ENCODE measurements at regions not wholly inside any gene's neighbourhood (a gene's known extent, or its start where the extent isn't known, plus 50 kb on each side); places are given as distances from the start of the nearest gene placed in this dataset.

DNA sequence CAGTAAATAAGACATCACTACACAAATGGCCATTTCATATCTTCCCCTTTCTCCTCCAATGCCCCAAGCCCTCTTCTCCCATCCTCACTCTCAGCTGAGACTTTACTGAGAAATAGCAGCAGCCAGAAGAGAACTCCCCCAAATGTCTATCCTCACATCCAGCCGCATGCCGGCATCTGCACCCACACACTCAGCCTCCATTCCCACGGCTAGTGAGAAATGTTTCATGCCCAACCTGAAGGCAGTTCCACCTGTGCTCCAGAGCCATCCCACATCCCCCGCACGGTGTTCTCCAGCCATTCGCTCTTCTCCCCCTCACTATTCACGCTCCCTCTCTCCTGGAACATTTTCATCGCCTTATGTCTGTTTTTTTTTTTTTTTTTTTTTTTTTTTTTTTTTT lies 208.7 kb upstream of the DIO3 start:
- H3K9ac ChIP-seq (ENCODE audit: low read depth, low read length), result no peak overlapping the region
- H2AFZ ChIP-seq (ENCODE audit: low read depth, low read length), result no peak overlapping the region
- DNase-seq, result no peak
- H3K27me3 ChIP-seq (ENCODE audit: insufficient read depth, low read length, poor library complexity), result no peaks in the 10 kb centered on the region
- no peak overlapping the region for H3K4me2 ChIP-seq (ENCODE audit: insufficient read depth, low read length)
- H3K4me3 ChIP-seq (ENCODE audit: low read depth in 1 of 2, low read length in 2 of 2), result no peak overlapping the region
- peaks cover 17% of the 10 kb centered on the region for H3K9me3 ChIP-seq (ENCODE audit: insufficient read depth, low read length, severe bottlenecking)
- TF ChIP-seq EZH2 (IDR thresholded peaks at IDR 0.05; ENCODE audit: borderline replicate concordance, low read depth, low read length, severe bottlenecking), result no peak
- TF ChIP-seq, protein P1, sequence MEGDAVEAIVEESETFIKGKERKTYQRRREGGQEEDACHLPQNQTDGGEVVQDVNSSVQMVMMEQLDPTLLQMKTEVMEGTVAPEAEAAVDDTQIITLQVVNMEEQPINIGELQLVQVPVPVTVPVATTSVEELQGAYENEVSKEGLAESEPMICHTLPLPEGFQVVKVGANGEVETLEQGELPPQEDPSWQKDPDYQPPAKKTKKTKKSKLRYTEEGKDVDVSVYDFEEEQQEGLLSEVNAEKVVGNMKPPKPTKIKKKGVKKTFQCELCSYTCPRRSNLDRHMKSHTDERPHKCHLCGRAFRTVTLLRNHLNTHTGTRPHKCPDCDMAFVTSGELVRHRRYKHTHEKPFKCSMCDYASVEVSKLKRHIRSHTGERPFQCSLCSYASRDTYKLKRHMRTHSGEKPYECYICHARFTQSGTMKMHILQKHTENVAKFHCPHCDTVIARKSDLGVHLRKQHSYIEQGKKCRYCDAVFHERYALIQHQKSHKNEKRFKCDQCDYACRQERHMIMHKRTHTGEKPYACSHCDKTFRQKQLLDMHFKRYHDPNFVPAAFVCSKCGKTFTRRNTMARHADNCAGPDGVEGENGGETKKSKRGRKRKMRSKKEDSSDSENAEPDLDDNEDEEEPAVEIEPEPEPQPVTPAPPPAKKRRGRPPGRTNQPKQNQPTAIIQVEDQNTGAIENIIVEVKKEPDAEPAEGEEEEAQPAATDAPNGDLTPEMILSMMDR (IDR thresholded peaks at IDR 0.05; ENCODE audit: borderline replicate concordance, extremely low read depth, low read length, poor library complexity, severe bottlenecking), result no peak
- no peaks in the 10 kb centered on the region for H3K4me1 ChIP-seq (ENCODE audit: insufficient read depth, low read length)
- no peaks in the 10 kb centered on the region for H3K36me3 ChIP-seq (ENCODE audit: insufficient read depth, low read length)
- no peaks in the 10 kb centered on the region for H3K79me2 ChIP-seq (ENCODE audit: insufficient read depth, low read length)
- H3K27ac ChIP-seq (ENCODE audit: low read length), result no peak overlapping the region
- no peak for ATAC-seq (ENCODE audit: insufficient read depth, low read depth)
- H4K20me1 ChIP-seq (ENCODE audit: insufficient read depth, low read length), result no peaks in the 10 kb centered on the region

DNA sequence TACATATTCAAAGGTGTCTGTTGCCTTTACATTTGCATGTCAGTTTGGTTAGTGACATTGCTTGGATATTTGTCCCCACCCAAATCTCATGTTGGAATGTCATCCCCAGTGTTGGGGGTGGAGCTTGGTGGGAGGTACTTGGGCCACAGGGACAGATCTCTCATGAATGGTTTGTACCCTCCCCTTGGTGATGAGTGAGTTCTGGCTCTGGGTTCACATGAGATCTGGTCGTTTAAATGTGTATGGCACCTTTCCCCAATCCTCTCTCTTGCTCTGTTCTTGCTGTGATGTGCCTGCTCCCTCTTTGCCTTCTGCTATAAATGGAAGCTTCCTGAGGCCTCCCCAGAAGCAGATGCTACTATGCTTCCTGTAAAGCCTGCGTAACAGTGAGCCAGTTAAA lies 207.9 kb upstream of the DIO3 start:
- Histone ChIP-seq H3K36me3 (ENCODE audit: insufficient read depth, low read length) (no peaks in the 10 kb centered on the region), H3K9me3 (ENCODE audit: insufficient read depth, low read length, severe bottlenecking) (peaks cover 13% of the 10 kb centered on the region), H3K4me1 (ENCODE audit: insufficient read depth, low read length) (no peaks in the 10 kb centered on the region), H3K27me3 (ENCODE audit: insufficient read depth, low read length, poor library complexity) (no peaks in the 10 kb centered on the region), H3K27ac (ENCODE audit: low read length) (no peak overlapping the region), H3K4me2 (ENCODE audit: insufficient read depth, low read length) (no peak overlapping the region), H3K9ac (ENCODE audit: low read depth, low read length) (no peak overlapping the region), H3K79me2 (ENCODE audit: insufficient read depth, low read length) (no peaks in the 10 kb centered on the region), H3K4me3 (ENCODE audit: low read depth in 1 of 2, low read length in 2 of 2) (no peak overlapping the region), H2AFZ (ENCODE audit: low read depth, low read length) (no peak overlapping the region), H4K20me1 (ENCODE audit: insufficient read depth, low read length) (no peaks in the 10 kb centered on the region)
- ATAC-seq (ENCODE audit: insufficient read depth, low read depth), result no peak
- TF ChIP-seq, protein P1 (IDR thresholded peaks at IDR 0.05; ENCODE audit: borderline replicate concordance, extremely low read depth, low read length, poor library complexity, severe bottlenecking), result no peak
- no peak for TF ChIP-seq EZH2 (IDR thresholded peaks at IDR 0.05; ENCODE audit: borderline replicate concordance, low read depth, low read length, severe bottlenecking)
- no peak for DNase-seq

DNA sequence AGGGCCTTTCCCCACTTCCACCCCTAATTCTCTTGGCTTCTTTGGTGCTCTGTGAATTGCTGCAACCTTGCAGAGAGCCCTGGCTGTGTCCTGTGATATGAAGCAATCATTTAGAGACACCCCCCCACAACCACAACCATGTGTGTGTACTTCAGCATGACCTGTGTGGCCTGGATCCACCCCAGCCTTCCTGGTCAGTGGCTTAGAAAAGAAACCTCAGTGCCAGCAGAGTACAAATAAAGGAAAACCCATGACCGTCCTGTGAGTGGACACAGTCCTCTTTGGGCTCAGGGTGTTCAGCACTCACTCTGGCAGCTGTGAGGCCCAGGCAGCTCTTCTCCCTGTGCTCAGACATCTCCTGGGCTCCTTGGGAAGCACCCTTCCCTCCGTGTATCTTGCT lies 206.6 kb upstream of the DIO3 start:
- Histone ChIP-seq H3K27ac (ENCODE audit: low read length) (no peak overlapping the region), H3K27me3 (ENCODE audit: insufficient read depth, low read length, poor library complexity) (no peaks in the 10 kb centered on the region), H3K9me3 (ENCODE audit: insufficient read depth, low read length, severe bottlenecking) (peaks cover 4% of the 10 kb centered on the region), H2AFZ (ENCODE audit: low read depth, low read length) (no peak overlapping the region), H4K20me1 (ENCODE audit: insufficient read depth, low read length) (no peaks in the 10 kb centered on the region), H3K4me2 (ENCODE audit: insufficient read depth, low read length) (no peak overlapping the region), H3K9ac (ENCODE audit: low read depth, low read length) (no peak overlapping the region), H3K36me3 (ENCODE audit: insufficient read depth, low read length) (no peaks in the 10 kb centered on the region), H3K4me1 (ENCODE audit: insufficient read depth, low read length) (no peaks in the 10 kb centered on the region), H3K79me2 (ENCODE audit: insufficient read depth, low read length) (no peaks in the 10 kb centered on the region), H3K4me3 (ENCODE audit: low read depth in 1 of 2, low read length in 2 of 2) (no peak overlapping the region)
- TF ChIP-seq, protein P1 (IDR thresholded peaks at IDR 0.05; ENCODE audit: borderline replicate concordance, extremely low read depth, low read length, poor library complexity, severe bottlenecking), result no peak
- TF ChIP-seq EZH2 (IDR thresholded peaks at IDR 0.05; ENCODE audit: borderline replicate concordance, low read depth, low read length, severe bottlenecking), result no peak
- no peak for DNase-seq
- no peak for ATAC-seq (ENCODE audit: insufficient read depth, low read depth)

DNA sequence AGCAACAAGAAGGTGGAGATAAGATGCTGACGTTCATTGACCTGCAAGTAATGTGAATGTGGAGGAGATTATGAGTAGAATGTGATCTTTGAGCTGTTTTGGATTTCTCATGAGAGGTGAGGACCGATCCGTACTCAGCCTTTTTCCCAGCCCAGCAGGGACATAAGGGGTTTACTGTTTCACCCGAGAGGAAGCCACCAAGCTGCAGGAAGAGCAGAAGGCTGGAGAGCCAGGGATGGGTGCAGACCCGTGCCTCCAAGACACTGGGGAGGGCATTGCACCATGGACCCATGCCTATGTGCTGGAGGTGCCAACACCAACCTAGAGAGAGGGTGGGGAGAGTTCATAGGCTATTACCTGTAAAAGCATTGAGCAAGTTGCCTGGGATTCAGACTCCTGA lies 206.0 kb upstream of the DIO3 start:
- no peaks in the 10 kb centered on the region for H3K36me3 ChIP-seq (ENCODE audit: insufficient read depth, low read length)
- H3K27ac ChIP-seq (ENCODE audit: low read length), result no peak overlapping the region
- no peak overlapping the region for H2AFZ ChIP-seq (ENCODE audit: low read depth, low read length)
- no peaks in the 10 kb centered on the region for H4K20me1 ChIP-seq (ENCODE audit: insufficient read depth, low read length)
- ATAC-seq (ENCODE audit: insufficient read depth, low read depth), result no peak
- no peak overlapping the region for H3K4me2 ChIP-seq (ENCODE audit: insufficient read depth, low read length)
- H3K4me1 ChIP-seq (ENCODE audit: insufficient read depth, low read length), result no peaks in the 10 kb centered on the region
- peaks cover 4% of the 10 kb centered on the region for H3K9me3 ChIP-seq (ENCODE audit: insufficient read depth, low read length, severe bottlenecking)
- H3K4me3 ChIP-seq (ENCODE audit: low read depth in 1 of 2, low read length in 2 of 2), result no peak overlapping the region
- H3K27me3 ChIP-seq (ENCODE audit: insufficient read depth, low read length, poor library complexity), result no peaks in the 10 kb centered on the region
- no peak for DNase-seq
- no peaks in the 10 kb centered on the region for H3K79me2 ChIP-seq (ENCODE audit: insufficient read depth, low read length)
- TF ChIP-seq, protein P1 (IDR thresholded peaks at IDR 0.05; ENCODE audit: borderline replicate concordance, extremely low read depth, low read length, poor library complexity, severe bottlenecking), result no peak
- no peak for TF ChIP-seq EZH2 (IDR thresholded peaks at IDR 0.05; ENCODE audit: borderline replicate concordance, low read depth, low read length, severe bottlenecking)
- no peak overlapping the region for H3K9ac ChIP-seq (ENCODE audit: low read depth, low read length)
